ENCODE measurements at regions not wholly inside any gene's neighbourhood (a gene's known extent, or its start where the extent isn't known, plus 50 kb on each side); places are given as distances from the start of the nearest gene placed in this dataset.
"Not testable (repeated sequence)": the region's sequence is repeated elsewhere in the genome, so short reads cannot be mapped to it uniquely, and the experiment has no call there.

GRCh38 chr4:22630161-22630975 lies 62.4 kb upstream of the GBA3 start:
- not testable (repeated sequence) for TF ChIP-seq CTCF (conservative IDR thresholded peaks at IDR 0.05 in 1 of 2, IDR thresholded peaks at IDR 0.05 in 1 of 2; ENCODE audit: low read depth in 1 of 2, low read length in 2 of 2); EZH2 (IDR thresholded peaks at IDR 0.05; ENCODE audit: low read length, missing control alignments)

All from fibroblast of lung (primary cell).